A673 (cell line): ENCODE measurements at regions not wholly inside any gene's neighbourhood (a gene's known extent, or its start where the extent isn't known, plus 50 kb on each side); places are given as distances from the start of the nearest gene placed in this dataset.

Experiments used
- BruUV-seq: library from RNA; stranded (reverse); fragments of 400-500 nt; replicated peaks from 2 replicates; lab custom pipeline; 2021; lab: Mats Ljungman, UMichigan
- CTCF ChIA-PET: fragments of 300-600 bp; sonication (Branson Sonifier 250); formaldehyde crosslinking; loops from one replicate; lab custom pipeline; 2022; ENCODE audit warnings: antibody characterized with exemption; lab: Charles Lee
- POLR2A ChIA-PET: fragments of 300-600 bp; sonication (Branson Sonifier 250); formaldehyde crosslinking; loops from one replicate; lab custom pipeline; 2022; ENCODE audit warnings: antibody characterized with exemption; ENCODE audit not compliant: low non-redundant PET; lab: Charles Lee
- DNase-seq: peaks from one replicate; pipeline ENCODE4 v3.0.0-alpha.2; 2015; ENCODE audit warnings: low spot score
- H3K27ac ChIP-seq: fragments of 200-600 bp; sonication (generic); 2 replicates; pipeline ENCODE4 v1.5.1; 2016; ENCODE audit warnings: mixed run types, low read depth, mild to moderate bottlenecking, mixed read lengths, antibody characterized with exemption, low read length; ENCODE audit not compliant: poor library complexity, severe bottlenecking
- H3K27me3 ChIP-seq: fragments of 200-600 bp; sonication (generic); replicated peaks from 2 replicates; pipeline ENCODE4 v1.6.1; 2017; ENCODE audit warnings: mixed run types, low read depth, mild to moderate bottlenecking, mixed read lengths, antibody characterized with exemption, low read length; ENCODE audit not compliant: insufficient read depth, poor library complexity
- H3K36me3 ChIP-seq: fragments of 200-600 bp; sonication (generic); 2 replicates; pipeline ENCODE4 v1.6.1; 2016; ENCODE audit warnings: mixed run types, mild to moderate bottlenecking, mixed read lengths, antibody characterized with exemption, low read length; ENCODE audit not compliant: insufficient read depth, poor library complexity, severe bottlenecking
- H3K4me1 ChIP-seq: fragments of 200-600 bp; sonication (generic); 2 replicates; pipeline ENCODE4 v1.6.1; 2017; ENCODE audit warnings: mixed run types, mild to moderate bottlenecking, mixed read lengths, antibody characterized with exemption, low read length; ENCODE audit not compliant: insufficient read depth, poor library complexity, severe bottlenecking
- H3K4me3 ChIP-seq: fragments of 200-600 bp; sonication (generic); 2 replicates; pipeline ENCODE4 v1.5.1; 2016; ENCODE audit warnings: low read depth, mixed run types, mild to moderate bottlenecking, mixed read lengths, low read length; ENCODE audit not compliant: poor library complexity, severe bottlenecking
- H3K9me3 ChIP-seq: fragments of 200-600 bp; sonication (generic); 2 replicates; pipeline ENCODE4 v1.6.1; 2016; ENCODE audit warnings: mixed run types, low read depth, mild to moderate bottlenecking, mixed read lengths, antibody characterized with exemption, low read length; ENCODE audit not compliant: poor library complexity, severe bottlenecking
- EZH2 ChIP-seq: fragments of 200-600 bp; sonication (generic); IDR thresholded peaks from 2 replicates; pipeline ENCODE4 v1.6.1; 2017; ENCODE audit warnings: borderline replicate concordance, low read depth, mild to moderate bottlenecking, mixed read lengths, antibody characterized with exemption, low read length; ENCODE audit not compliant: poor library complexity, severe bottlenecking
- intact Hi-C: fragments of 100-400 bp; cut with micrococcal nuclease; formaldehyde crosslinking; loops from one replicate; pipeline ENCODE4 v1.10.0; 2022; ENCODE audit not compliant: unreplicated experiment
- TF ChIP-seq, protein P1 (sequence below): fragments of 300-800, 200-600 bp; sonication (generic); conservative IDR thresholded peaks from 2 replicates; pipeline ENCODE4 v1.5.1; 2017; ENCODE audit warnings: low read depth, mild to moderate bottlenecking, antibody characterized with exemption, low read length, moderate library complexity, mixed read lengths

DNA sequence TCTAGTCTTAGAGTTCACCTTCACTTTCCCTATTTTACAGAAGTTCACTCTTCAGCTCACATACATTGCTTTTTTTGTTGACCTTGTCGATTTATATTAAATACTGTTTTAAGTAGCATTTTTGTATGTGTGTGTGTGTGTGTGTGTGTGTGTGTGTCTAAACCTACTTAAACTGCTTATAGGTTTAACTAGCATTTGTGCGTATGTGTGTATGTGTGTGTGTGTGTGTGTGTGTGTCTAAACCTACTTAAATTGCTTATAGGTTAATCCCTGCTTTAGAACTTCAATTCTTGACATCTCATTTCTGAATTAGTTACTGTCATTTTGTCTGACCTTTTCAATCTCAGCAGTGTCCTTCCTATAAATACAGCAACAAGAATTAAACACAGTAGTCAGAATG is 254.8 kb upstream of the EPHA3 start:
- POLR2A ChIA-PET, result no interaction called here
- intact Hi-C loops, result no loop called here
- CTCF ChIA-PET, result no interaction called here
- Histone ChIP-seq H3K27ac (no peak overlapping the region), H3K27me3 (no peaks in the 10 kb centered on the region), H3K4me1 (no peaks in the 10 kb centered on the region), H3K9me3 (no peaks in the 10 kb centered on the region), H3K4me3 (no peak overlapping the region), H3K36me3 (no peaks in the 10 kb centered on the region)
- TF ChIP-seq, protein P1, sequence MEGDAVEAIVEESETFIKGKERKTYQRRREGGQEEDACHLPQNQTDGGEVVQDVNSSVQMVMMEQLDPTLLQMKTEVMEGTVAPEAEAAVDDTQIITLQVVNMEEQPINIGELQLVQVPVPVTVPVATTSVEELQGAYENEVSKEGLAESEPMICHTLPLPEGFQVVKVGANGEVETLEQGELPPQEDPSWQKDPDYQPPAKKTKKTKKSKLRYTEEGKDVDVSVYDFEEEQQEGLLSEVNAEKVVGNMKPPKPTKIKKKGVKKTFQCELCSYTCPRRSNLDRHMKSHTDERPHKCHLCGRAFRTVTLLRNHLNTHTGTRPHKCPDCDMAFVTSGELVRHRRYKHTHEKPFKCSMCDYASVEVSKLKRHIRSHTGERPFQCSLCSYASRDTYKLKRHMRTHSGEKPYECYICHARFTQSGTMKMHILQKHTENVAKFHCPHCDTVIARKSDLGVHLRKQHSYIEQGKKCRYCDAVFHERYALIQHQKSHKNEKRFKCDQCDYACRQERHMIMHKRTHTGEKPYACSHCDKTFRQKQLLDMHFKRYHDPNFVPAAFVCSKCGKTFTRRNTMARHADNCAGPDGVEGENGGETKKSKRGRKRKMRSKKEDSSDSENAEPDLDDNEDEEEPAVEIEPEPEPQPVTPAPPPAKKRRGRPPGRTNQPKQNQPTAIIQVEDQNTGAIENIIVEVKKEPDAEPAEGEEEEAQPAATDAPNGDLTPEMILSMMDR, result no peak
- TF ChIP-seq EZH2, result no peak
- no TSS peak for BruUV-seq
- no peak for DNase-seq

DNA sequence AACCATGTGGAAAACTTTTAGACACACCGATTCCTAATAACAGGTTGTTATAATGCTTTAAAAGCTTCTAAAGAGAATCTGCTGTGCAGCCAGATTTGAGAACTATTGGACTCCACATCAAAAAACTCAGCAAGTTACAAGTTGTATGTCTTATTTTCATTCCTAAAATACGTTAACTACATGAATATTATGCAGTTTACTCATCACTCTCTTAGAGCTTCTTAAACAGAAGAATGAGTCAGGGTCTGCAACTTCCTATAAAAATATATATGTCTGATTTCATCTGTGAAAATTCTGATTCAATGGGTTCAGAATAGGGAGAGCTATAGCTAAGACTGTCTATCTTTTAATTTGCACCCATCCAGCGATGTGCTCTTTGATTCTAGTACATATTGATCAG is 244.2 kb upstream of the EPHA3 start:
- intact Hi-C loops, result no loop called here
- ChIA-PET POLR2A (no interaction called here), CTCF (no interaction called here)
- Histone ChIP-seq H3K36me3 (no peaks in the 10 kb centered on the region), H3K27me3 (no peaks in the 10 kb centered on the region), H3K4me3 (no peak overlapping the region), H3K4me1 (no peaks in the 10 kb centered on the region), H3K9me3 (no peaks in the 10 kb centered on the region), H3K27ac (no peak overlapping the region)
- BruUV-seq, result no TSS peak
- no peak for DNase-seq
- no peak for TF ChIP-seq EZH2
- TF ChIP-seq, protein P1, result no peak

DNA sequence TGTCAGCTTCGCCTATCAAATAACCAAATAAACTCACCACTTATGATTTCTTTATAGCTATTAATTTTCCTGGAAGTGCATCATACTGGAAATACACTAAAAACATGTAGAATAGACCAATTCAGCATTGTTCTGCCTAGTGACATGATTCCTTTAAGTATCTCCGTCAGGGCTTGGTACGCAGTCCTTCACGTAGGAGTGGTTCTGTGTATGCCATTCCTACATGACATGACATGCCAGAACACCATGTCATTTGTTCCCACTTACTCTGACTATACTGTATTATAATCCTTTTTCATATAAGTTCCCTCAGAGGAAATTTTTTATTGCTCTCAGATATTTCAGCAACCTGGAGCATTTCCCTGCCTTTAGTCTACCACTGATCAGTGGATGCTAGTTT is 230.7 kb upstream of the EPHA3 start:
- CTCF ChIA-PET, result no interaction called here

More for the DNA sequence above, 230.7 kb upstream of the EPHA3 start:
- POLR2A ChIA-PET, result no interaction called here
- no peak for DNase-seq
- Histone ChIP-seq H3K36me3 (no peaks in the 10 kb centered on the region), H3K4me1 (no peaks in the 10 kb centered on the region), H3K4me3 (no peak overlapping the region), H3K27ac (no peak overlapping the region), H3K27me3 (no peaks in the 10 kb centered on the region), H3K9me3 (no peaks in the 10 kb centered on the region)
- intact Hi-C loops, result no loop called here
- BruUV-seq, result no TSS peak
- TF ChIP-seq, protein P1, result no peak
